ENCODE measurements at regions not wholly inside any gene's neighbourhood (a gene's known extent, or its start where the extent isn't known, plus 50 kb on each side); places are given as distances from the start of the nearest gene placed in this dataset.

GRCh38 chr9:86577420-86578333, 223.5 kb upstream of the TUT7 start:
- TF ChIP-seq CTCF (IDR thresholded peaks at IDR 0.05; ENCODE audit: poor library complexity), result no peak
- no peak for TF ChIP-seq EZH2phosphoT487 (IDR thresholded peaks at IDR 0.05; ENCODE audit: low read depth, severe bottlenecking, unreplicated experiment)
- TF ChIP-seq EZH2 (IDR thresholded peaks at IDR 0.05; ENCODE audit: borderline replicate concordance), result no peak

Measured in hepatocyte (in vitro differentiated cells).